Hematopoietic multipotent progenitor cell treated with erythropoietin and hydrocortisone succinate and interleukin-3 and kit ligand, for 15 days (in vitro differentiated cells): ENCODE measurements at regions not wholly inside any gene's neighbourhood (a gene's known extent, or its start where the extent isn't known, plus 50 kb on each side); places are given as distances from the start of the nearest gene placed in this dataset.

ENCODE experiments used
- DNase-seq: peaks from one replicate; pipeline ENCODE4 v3.0.0-alpha.2; 2015; ENCODE audit warnings: low spot score

DNA sequence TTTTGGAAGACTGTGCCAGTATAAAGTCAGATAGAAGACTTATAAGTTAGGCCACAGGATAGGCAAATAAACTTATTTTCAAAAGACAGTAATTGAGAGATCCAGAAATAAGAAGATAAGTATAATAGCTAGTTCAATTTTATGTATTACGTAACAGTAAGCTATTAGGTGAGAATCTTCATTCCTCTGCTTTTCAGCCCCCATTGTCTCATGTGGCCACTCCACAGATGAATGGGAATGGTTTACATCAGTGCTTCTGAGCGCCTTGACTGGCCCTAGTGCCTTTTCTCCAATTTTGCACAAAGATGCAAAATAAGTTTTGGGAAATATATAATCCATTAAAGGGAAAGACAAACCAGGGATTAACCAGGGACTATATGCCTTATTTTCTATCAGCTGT, 550.5 kb downstream of the MMUT start:
- no peak for DNase-seq

DNA sequence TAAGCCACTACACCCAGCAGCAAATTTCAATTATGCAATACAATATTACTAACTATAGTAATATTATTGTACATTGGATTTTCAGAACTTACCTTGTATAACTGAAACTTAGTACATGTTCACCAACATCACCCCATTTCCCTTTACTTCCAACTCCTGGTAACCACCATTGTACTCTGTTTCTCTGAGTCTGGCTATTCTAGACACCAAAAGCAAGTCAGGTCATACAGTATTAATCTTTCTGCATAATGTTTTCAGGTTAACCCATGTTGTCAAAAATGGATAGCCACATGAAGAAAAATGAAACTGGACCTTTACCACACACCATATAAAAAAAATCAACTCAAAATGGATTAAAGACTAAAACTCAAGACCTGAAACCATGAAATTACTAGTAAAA, 558.2 kb downstream of the MMUT start:
- DNase-seq = no peak

GRCh38 chr6:48894469-48894868, 568.6 kb downstream of the MMUT start:
- DNase-seq = no peak

- DNase-seq = no peak
Observed at GRCh38 chr6:48893048-48893447, 570.0 kb downstream of the MMUT start.

- no peak for DNase-seq
Observed at GRCh38 chr6:48891308-48891707, 571.7 kb downstream of the MMUT start.

DNA sequence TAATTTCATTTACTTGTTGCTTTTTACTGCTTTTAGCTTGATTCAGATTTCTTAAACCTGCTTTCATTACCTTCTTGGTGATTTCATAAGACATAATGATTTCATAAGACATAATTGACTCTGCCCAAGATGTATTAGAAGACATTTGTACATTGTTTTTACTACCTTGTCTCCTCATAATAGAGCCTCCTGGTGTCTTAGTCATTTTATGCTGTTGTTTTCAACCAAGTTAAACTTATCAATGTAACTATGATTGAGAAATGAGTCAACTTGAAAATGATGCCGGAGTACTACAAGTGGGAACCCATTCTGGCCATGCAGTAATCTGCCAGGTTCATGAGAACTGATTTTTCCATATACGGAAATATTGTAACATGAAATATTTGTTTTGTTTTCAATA, 573.6 kb downstream of the MMUT start:
- no peak for DNase-seq

DNA sequence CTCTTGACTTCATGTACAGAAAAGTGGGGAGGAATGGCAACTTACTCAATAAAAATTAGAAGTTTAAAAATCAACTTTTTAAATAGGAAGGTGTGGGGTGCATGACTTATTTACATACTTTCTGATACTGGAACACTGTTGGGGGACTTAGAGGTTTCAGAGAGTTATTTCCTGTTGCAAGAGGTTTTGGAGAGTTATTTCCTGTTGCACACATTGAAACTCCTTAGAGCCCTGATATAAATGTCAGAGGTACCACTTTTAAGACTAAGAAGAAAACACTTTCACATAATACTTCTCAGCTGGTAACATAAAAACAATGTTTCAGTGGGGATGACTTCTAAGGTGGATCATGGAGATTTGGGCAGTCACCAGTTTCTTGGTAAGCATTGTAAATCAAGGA, 579.9 kb downstream of the MMUT start:
- DNase-seq = no peak

- DNase-seq = no peak
Observed at GRCh38 chr6:48881551-48881950, 581.5 kb downstream of the MMUT start.

DNA sequence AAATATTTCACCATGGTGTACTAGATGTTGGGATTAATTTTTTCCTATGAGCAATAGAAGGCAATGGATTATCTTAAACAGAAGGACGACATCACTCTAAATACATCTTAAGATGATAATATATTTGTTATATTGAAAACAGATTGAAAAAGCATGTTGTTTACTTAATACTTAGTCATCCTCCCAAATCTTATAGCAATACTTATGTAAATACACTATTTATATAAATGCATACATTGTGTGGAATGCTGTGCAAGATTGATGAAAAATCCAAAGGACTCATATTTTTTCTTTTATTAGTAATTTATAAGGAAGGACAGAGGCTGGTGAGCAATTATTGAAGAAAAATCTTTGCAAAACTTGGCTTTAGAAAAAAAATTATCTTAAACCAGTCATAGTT, 593.5 kb downstream of the MMUT start:
- DNase-seq = no peak

DNA sequence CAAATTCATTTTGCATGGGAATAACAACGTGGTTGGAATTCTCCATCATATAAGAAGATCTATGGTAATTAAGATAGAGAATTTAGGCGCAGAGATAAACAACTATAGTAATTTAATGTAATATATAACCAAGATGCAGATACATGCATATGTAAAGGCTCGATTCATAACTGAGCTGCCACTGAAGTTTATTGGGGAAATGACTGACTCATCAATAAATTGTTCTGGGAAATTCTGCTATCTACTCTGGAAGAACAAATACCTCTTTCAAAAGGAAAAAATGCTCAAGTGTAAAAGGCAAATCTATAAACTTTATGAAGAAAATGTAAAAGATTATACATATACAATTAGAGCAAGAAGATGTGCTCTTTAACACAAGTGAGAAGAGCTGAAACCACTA, 596.4 kb downstream of the MMUT start:
- DNase-seq = no peak

GRCh38 chr6:48860175-48860574, 602.9 kb downstream of the MMUT start:
- no peak for DNase-seq

DNA sequence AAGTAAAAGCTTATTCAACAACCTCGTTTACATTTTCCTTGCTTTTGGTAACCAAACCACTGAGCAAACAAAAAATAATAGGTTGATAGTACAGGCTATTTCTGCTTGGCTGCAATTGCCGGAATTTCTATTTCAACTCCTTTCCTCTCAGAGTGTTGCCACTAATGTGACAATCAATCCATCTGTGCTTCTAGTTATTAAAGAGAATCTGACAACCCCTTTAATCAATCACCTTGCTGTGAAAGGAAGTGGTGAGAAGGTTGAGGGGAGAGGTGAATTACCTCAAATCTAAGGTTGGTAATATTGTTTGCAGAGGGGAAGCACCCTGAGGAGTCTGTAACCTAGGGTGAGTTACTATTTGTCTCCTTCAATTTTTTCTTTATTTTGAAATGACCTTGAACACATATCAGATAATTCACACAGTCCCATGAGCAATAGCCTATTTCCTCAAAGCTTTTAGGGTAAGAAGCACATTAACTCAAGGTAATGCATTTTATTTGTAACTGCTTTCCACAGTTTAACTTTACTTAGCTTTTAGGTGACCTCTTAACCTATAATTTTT, 603.4 kb downstream of the MMUT start:
- no peak for DNase-seq

DNA sequence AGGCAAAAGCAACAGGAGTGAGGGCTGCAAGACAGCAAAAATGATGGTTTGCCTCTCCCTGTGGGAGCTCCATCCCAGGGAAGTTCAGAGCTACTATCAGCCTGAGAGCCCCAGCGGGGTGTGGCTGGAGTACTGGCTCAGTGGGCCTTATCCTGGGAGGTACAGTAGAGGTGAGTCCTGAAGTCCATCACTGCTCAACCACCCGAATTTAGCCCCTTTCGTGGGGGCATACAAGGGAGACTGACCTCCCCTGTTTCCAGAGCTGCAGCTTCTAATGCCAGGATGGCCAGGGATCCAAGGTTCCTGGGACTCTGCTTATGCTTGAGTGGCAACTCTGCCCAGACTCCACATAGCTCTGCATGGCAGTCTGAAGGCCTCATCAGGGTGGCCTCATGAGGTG, 617.8 kb downstream of the MMUT start:
- no peak for DNase-seq

DNA sequence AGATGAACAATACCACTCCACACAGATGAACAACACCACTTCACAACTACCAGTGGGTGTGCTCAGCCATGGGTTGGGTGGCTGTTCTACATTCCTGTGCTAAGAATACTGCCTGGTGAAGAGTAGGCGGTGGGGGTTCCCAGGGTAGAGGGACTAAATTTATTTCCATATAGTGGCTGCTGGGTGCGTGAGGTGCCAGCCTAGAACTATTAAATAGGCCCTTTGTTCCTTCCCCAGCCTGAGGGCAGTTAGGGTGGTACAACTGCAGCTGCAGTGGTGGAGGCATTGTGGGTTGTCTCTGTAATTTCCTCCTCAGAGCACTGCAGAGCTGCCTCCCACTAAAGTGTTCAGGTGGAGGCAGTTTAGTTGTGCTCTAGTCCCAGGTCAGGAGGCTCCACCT, 618.4 kb downstream of the MMUT start:
- DNase-seq = no peak

- DNase-seq = no peak
Observed at GRCh38 chr6:48840896-48841295, 622.2 kb downstream of the MMUT start.

DNA sequence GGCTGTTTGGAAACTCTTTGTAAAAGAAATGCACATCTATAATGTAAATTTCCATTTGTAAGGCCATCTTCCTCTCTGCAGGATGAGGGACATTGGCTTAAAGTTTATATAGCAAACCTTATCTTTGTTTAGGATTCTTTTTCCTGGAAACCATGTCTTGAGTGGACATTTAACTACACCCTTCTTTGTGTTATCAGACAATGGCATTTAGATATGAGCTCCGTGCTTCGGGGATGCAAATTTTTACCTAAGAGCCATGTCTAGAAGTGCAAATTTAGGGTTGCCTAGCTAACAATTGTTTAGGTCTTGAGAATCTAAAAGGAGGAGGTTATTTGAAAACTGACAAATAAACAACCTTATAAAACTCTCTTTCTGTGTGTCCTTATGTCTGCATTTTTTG, 623.8 kb downstream of the MMUT start:
- DNase-seq = no peak

DNA sequence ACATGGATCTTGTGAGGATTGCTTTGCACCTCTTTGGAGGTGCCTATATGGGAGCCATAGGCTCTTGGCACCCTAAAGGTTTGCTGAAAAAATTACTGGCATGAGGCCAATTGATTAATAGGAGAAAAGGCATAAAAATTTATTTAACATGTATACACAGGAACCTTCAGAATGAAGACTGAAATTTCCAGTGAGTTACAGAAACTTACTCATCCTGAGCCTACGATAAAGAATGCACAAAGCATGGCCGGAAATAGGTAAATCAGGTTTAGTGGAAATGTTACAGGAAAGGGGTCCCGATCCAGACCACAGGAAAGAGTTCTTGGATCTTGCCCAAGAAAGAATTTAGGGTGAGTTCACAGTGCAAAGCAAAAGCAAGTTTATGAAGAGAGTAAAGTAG, 625.3 kb downstream of the MMUT start:
- no peak for DNase-seq

DNA sequence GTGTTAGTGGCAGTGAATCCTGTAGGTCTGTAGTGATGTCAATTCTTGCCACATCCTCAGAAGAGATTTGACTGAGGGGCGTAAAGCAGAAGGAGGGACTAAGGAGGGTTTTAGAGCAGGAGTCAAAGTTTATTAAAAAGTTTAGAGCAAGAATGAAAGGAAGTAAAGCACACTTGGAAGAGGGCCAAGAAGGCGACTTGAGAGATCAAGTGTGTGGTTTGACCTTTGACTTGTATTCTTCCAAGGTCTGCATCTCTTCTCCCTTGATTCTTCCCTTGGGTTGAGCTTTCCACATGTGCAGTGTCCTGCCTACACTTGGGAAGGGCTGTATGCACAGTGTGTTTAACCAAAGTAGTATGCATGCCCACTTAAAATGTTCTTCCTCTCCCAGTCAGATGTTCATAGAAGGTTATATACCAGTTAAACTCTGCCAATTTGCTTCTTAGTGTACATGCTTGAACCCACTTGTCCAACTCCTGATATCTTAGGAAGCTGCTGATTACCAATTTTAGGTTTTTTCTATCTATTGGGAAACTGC, 627.6 kb downstream of the MMUT start:
- DNase-seq = no peak

DNA sequence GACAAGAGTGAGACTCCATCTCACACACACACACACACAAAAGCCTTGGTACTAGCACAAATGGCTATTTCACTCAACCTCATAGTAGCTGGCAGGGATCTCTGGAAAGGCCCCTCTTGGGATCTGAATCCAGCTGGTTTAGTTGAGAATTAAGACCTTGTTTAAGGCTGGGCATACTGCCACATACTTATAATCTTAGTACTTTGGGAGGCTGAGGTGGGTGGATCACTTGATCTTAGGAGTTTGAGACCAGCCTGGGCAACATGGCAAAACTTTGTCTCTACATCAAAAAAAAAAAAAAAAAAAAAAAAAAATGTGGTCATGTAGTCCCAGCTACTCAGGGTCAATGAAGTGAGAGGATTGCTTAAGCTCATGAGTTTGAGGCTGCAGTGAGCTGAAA, 628.3 kb downstream of the MMUT start:
- DNase-seq = no peak

GRCh38 chr6:48833916-48834315, 629.1 kb downstream of the MMUT start:
- DNase-seq = no peak

DNA sequence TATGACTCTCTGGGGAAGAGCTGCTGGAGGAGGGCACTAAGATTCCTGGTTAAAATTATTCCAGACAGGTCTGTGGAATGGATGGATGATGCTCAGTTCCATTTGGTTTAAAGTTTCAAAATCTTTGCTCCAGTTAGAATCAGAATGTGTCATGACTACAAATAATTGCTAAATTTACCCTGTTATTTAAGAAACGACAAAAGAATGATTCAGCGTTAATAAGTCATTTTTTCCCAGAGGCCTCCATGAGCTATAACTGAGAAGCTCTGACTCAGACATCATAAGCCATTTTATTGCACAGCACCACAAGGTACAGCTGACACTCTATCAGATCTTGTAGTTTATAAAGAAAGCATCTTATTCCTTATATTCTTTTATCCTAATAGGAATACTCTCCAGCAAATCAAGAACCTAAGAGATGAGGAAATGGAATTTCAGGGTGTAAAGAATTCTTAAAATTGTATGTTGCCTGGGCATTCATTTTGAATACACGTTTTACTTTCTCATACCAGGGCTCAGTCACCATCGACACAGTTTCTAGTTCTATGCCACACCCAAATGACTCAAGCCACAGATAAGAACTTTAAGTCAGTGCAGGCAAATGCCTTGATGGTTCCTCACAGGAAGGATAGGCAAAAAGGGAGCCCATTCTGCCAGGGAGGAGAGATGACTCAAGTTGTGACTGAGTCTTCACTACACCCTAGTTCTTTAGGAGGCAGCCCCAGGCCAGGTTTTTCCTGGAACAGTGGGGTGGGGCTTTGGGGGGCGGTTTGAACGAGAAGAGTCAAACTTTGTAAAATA, 636.0 kb downstream of the MMUT start:
- DNase-seq = no peak

- DNase-seq = no peak
Observed at GRCh38 chr6:48826152-48826515, 636.9 kb downstream of the MMUT start.

DNA sequence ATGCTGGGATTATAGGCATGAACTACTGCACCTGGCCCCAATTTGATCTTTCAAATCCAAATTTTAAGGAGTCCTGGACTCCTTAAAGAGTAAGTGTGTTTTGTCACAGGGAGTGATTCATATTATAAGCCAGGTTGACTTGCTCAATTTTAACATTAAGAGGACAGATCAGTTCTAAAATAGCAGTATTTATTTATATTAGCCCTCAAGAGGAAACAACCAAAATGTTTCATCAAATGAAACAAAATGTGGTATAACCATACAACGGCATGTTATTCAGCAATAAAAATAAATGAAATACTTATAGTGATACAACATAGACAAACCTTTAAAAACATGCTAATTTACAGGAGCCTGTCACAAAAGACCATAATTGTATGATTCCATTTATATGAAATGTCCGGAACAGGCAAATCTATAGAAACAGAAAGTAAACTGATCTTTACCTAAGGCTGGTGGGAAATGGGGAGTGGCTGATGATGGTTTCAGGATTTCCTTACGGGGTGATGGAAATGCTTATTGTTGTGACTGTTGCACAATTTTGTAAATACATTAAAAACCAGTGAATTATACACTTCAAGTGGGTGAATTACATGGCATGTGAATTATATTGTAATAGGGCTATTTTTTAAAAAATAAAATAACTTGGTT, 637.4 kb downstream of the MMUT start:
- no peak for DNase-seq

DNA sequence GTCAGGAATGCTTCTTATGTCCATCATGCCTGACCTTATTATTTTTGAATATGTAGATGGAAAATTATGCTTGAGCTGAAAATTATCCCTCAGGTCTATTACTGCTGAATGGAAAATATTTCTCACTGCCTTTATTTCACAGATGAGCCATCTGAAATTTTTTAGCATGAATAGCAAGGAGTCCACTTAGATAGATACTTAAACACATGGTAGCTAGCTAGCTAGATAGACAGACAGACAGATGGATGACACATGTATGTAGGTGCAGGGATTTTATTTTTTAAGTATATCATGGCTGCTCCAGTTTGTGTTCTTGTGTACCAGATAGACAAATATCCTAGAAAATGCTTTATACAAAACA, 645.0 kb downstream of the MMUT start:
- DNase-seq = no peak
